GM18499 (cell line): ENCODE measurements at regions not wholly inside any gene's neighbourhood (a gene's known extent, or its start where the extent isn't known, plus 50 kb on each side); places are given as distances from the start of the nearest gene placed in this dataset.
"Not testable (repeated sequence)": the region's sequence is repeated elsewhere in the genome, so short reads cannot be mapped to it uniquely, and the experiment has no call there.

Experiments used
- ATAC-seq: cut with Tn5 transposase; IDR thresholded peaks from one replicate; pipeline ENCODE4 v1.9.1; 2021; ENCODE audit warnings: moderate number of reproducible peaks; ENCODE audit not compliant: insufficient read depth, unreplicated experiment

GRCh38 chrX:143935601-143936000 lies 51.7 kb downstream of the UBE2NL start:
- no peak for ATAC-seq

- no peak for ATAC-seq
Observed at GRCh38 chrX:143940119-143940518, 56.2 kb downstream of the UBE2NL start.

GRCh38 chrX:143945171-143945570 lies 61.3 kb downstream of the UBE2NL start:
- ATAC-seq, result no peak

- no peak for ATAC-seq
Observed at GRCh38 chrX:143964549-143964948, 80.7 kb downstream of the UBE2NL start.

GRCh38 chrX:143988356-143988755 lies 104.5 kb downstream of the UBE2NL start:
- ATAC-seq, result no peak

- no peak for ATAC-seq
Observed at GRCh38 chrX:143994206-143994605, 110.3 kb downstream of the UBE2NL start.

- no peak for ATAC-seq
Observed at GRCh38 chrX:143998261-143998660, 114.4 kb downstream of the UBE2NL start.

GRCh38 chrX:144006811-144007210 lies 122.9 kb downstream of the UBE2NL start:
- no peak for ATAC-seq

- ATAC-seq, result no peak
Observed at GRCh38 chrX:144040793-144041192, 156.9 kb downstream of the UBE2NL start.

GRCh38 chrX:144042271-144042670 lies 158.4 kb downstream of the UBE2NL start:
- ATAC-seq, result no peak

GRCh38 chrX:144075432-144075831 lies 191.6 kb downstream of the UBE2NL start:
- ATAC-seq, result no peak

- ATAC-seq, result not testable (repeated sequence)
Observed at GRCh38 chrX:144082237-144082636, 198.4 kb downstream of the UBE2NL start.

GRCh38 chrX:144089674-144090073 lies 205.8 kb downstream of the UBE2NL start:
- not testable (repeated sequence) for ATAC-seq

GRCh38 chrX:144092116-144092515 lies 208.2 kb downstream of the UBE2NL start:
- not testable (repeated sequence) for ATAC-seq

- not testable (repeated sequence) for ATAC-seq
Observed at GRCh38 chrX:144119490-144119889, 235.6 kb downstream of the UBE2NL start.

- not testable (repeated sequence) for ATAC-seq
Observed at GRCh38 chrX:144121566-144121965, 237.7 kb downstream of the UBE2NL start.

- ATAC-seq, result not testable (repeated sequence)
Observed at GRCh38 chrX:144127570-144128169, 243.8 kb downstream of the UBE2NL start.

GRCh38 chrX:144129511-144129910 lies 245.6 kb downstream of the UBE2NL start:
- not testable (repeated sequence) for ATAC-seq

GRCh38 chrX:144130507-144130906 lies 246.6 kb downstream of the UBE2NL start:
- ATAC-seq, result not testable (repeated sequence)

- ATAC-seq, result not testable (repeated sequence)
Observed at GRCh38 chrX:144131080-144131479, 247.2 kb downstream of the UBE2NL start.

- not testable (repeated sequence) for ATAC-seq
Observed at GRCh38 chrX:144134448-144135119, 250.7 kb downstream of the UBE2NL start.

- not testable (repeated sequence) for ATAC-seq
Observed at GRCh38 chrX:144154474-144154873, 270.6 kb downstream of the UBE2NL start.
